ENCODE measurements at regions not wholly inside any gene's neighbourhood (a gene's known extent, or its start where the extent isn't known, plus 50 kb on each side); places are given as distances from the start of the nearest gene placed in this dataset.

- H3K4me2 ChIP-seq: no peak overlapping the region
- Mint-ChIP-seq H3K4me3 (no peak overlapping the region), H3K27ac (no peak overlapping the region)
These were observed 66.7 kb upstream of the TNIK start for GRCh38 chr3:171526869-171527268.

GRCh38 chr3:171526146-171526545 lies 65.9 kb upstream of the TNIK start:
- Histone ChIP-seq H3K4me3 (no peak overlapping the region), H3K27ac (ENCODE audit: low read depth) (no peak overlapping the region), H3K4me1 (ENCODE audit: insufficient read depth) (peaks cover 13% of the 10 kb centered on the region; the same call in 1 of the 2 replicates), H3F3A (replicated peaks; ENCODE audit: low read depth) (no peaks in the 10 kb centered on the region), H3K4me2 (no peak overlapping the region), H4K20me1 (replicated peaks; ENCODE audit: insufficient read depth) (no peaks in the 10 kb centered on the region), H3K36me3 (ENCODE audit: insufficient read depth) (no peaks in the 10 kb centered on the region), H3K27me3 (ENCODE audit: insufficient read depth) (no peaks in the 10 kb centered on the region), H2AFZ (peak overlapping the region; percentile 10; the same call in 1 of the 2 replicates), H3K79me2 (replicated peaks; ENCODE audit: insufficient read depth) (no peaks in the 10 kb centered on the region), H3K9me2 (ENCODE audit: insufficient read depth) (peaks cover 16% of the 10 kb centered on the region; the same call in 1 of the 2 replicates)
- H3K4me1 Mint-ChIP-seq: peaks cover 9% of the 10 kb centered on the region
- no peak for TF ChIP-seq POLR2AphosphoS5 (IDR thresholded peaks at IDR 0.05; ENCODE audit: low read depth)
- no peak for TF ChIP-seq JUNB (IDR thresholded peaks at IDR 0.05; ENCODE audit: unreplicated experiment)
- no peak for TF ChIP-seq ZNF462 (CRISPR knock-in tag; IDR thresholded peaks at IDR 0.05)
- no peak overlapping the region for H3K27ac Mint-ChIP-seq
- ATAC-seq (no peak), DNase-seq (ENCODE audit: low spot score) (no peak)
- H3K36me3 Mint-ChIP-seq (ENCODE audit: low read depth): no peaks in the 10 kb centered on the region
- H3K4me3 Mint-ChIP-seq: no peak overlapping the region
- no peaks in the 10 kb centered on the region for H3K27me3 Mint-ChIP-seq (ENCODE audit: insufficient read depth, low read depth, poor library complexity)
- no peaks in the 10 kb centered on the region for H3K9me3 Mint-ChIP-seq

More at GRCh38 chr3:171526869-171527268, 66.7 kb upstream of the TNIK start:
- Mint-ChIP-seq H3K27me3 (ENCODE audit: insufficient read depth, low read depth, poor library complexity) (no peaks in the 10 kb centered on the region), H3K4me1 (peaks cover 9% of the 10 kb centered on the region), H3K36me3 (ENCODE audit: low read depth) (no peaks in the 10 kb centered on the region), H3K9me3 (no peaks in the 10 kb centered on the region)
- Histone ChIP-seq H3F3A (replicated peaks; ENCODE audit: low read depth) (no peaks in the 10 kb centered on the region), H3K27me3 (ENCODE audit: insufficient read depth) (no peaks in the 10 kb centered on the region), H3K4me3 (no peak overlapping the region), H2AFZ (no peak overlapping the region), H3K9me2 (ENCODE audit: insufficient read depth) (peaks cover 16% of the 10 kb centered on the region), H4K20me1 (replicated peaks; ENCODE audit: insufficient read depth) (no peaks in the 10 kb centered on the region), H3K36me3 (ENCODE audit: insufficient read depth) (no peaks in the 10 kb centered on the region), H3K79me2 (replicated peaks; ENCODE audit: insufficient read depth) (no peaks in the 10 kb centered on the region), H3K4me1 (ENCODE audit: insufficient read depth) (peaks cover 13% of the 10 kb centered on the region; the same call in 1 of the 2 replicates), H3K27ac (ENCODE audit: low read depth) (no peak overlapping the region)
- no peak for ATAC-seq
- no peak for TF ChIP-seq ETS1 (IDR thresholded peaks at IDR 0.05)
- no peak for DNase-seq (ENCODE audit: low spot score)

All from GM23338 (cell line).